ENCODE measurements at regions not wholly inside any gene's neighbourhood (a gene's known extent, or its start where the extent isn't known, plus 50 kb on each side); places are given as distances from the start of the nearest gene placed in this dataset.

DNA sequence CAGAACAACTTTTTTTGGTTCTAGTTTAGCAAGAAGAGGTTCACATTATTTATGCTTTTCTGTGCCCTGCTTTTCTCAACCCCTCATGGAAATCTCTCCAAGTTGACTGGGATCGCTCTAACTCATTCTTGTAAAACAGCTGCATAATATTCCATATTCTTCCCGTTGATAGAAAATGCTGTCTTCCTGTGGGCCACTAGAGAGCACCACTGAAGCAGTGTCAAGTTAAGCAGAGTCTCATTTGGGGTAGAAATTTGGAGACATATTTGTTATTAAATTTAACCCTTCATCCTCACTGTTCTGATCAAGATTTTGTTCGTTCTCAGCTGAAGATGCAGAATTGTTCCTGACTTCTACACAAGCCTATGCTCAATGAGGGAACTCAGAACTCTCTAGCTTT lies 140.1 kb downstream of the CEMIP2 start:
- no peak for TF ChIP-seq POLR2A (IDR thresholded peaks at IDR 0.05)
- TF ChIP-seq, protein P1, sequence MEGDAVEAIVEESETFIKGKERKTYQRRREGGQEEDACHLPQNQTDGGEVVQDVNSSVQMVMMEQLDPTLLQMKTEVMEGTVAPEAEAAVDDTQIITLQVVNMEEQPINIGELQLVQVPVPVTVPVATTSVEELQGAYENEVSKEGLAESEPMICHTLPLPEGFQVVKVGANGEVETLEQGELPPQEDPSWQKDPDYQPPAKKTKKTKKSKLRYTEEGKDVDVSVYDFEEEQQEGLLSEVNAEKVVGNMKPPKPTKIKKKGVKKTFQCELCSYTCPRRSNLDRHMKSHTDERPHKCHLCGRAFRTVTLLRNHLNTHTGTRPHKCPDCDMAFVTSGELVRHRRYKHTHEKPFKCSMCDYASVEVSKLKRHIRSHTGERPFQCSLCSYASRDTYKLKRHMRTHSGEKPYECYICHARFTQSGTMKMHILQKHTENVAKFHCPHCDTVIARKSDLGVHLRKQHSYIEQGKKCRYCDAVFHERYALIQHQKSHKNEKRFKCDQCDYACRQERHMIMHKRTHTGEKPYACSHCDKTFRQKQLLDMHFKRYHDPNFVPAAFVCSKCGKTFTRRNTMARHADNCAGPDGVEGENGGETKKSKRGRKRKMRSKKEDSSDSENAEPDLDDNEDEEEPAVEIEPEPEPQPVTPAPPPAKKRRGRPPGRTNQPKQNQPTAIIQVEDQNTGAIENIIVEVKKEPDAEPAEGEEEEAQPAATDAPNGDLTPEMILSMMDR (IDR thresholded peaks at IDR 0.05) = no peak

All from testis (tissue), 2 donors.